ENCODE measurements at regions not wholly inside any gene's neighbourhood (a gene's known extent, or its start where the extent isn't known, plus 50 kb on each side); places are given as distances from the start of the nearest gene placed in this dataset.

- H3K14ac ChIP-seq (replicated peaks; ENCODE audit: low read depth, low read length) = no peak overlapping the region
- no peak overlapping the region for H4K8ac ChIP-seq (ENCODE audit: low read depth in 2 of 2, low read length in 2 of 2)
- H2BK120ac ChIP-seq (ENCODE audit: low read depth, low read length) = no peak overlapping the region
- no peak overlapping the region for H3K27ac ChIP-seq (ENCODE audit: insufficient read depth, low read length)
- ATAC-seq (ENCODE audit: low read depth) (no peak), DNase-seq (no peak)
- CTCF ChIA-PET = no interaction called here
- H2AK5ac ChIP-seq (ENCODE audit: low read depth, low read length) = no peak overlapping the region
- no peak for TF ChIP-seq ELK1 (IDR thresholded peaks at IDR 0.05; ENCODE audit: borderline replicate concordance, low read depth, low read length)
- no peak for TF ChIP-seq SMC3 (IDR thresholded peaks at IDR 0.05; ENCODE audit: low read depth, low read length)
- no peak for TF ChIP-seq MAZ (IDR thresholded peaks at IDR 0.05; ENCODE audit: borderline replicate concordance, low read depth, low read length)
- TF ChIP-seq CHD1 (IDR thresholded peaks at IDR 0.05; ENCODE audit: low read depth, low read length) = no peak
- TF ChIP-seq USF2 (IDR thresholded peaks at IDR 0.05; ENCODE audit: low read depth, low read length) = no peak
- no peak for TF ChIP-seq BHLHE40 (IDR thresholded peaks at IDR 0.05; ENCODE audit: low read depth, low read length)
- TF ChIP-seq NFE2L2 (IDR thresholded peaks at IDR 0.05; ENCODE audit: low read depth, low read length) = no peak
- TF ChIP-seq RCOR1 (IDR thresholded peaks at IDR 0.05; ENCODE audit: insufficient replicate concordance, low read length) = no peak
- TF ChIP-seq POLR2A (IDR thresholded peaks at IDR 0.05; ENCODE audit: low read depth, low read length) = no peak
- no peak for TF ChIP-seq RAD21 (IDR thresholded peaks at IDR 0.05; ENCODE audit: low read length)
- no peak for TF ChIP-seq RFX5 (IDR thresholded peaks at IDR 0.05; ENCODE audit: low read depth, low read length)
- no peak for TF ChIP-seq MXI1 (IDR thresholded peaks at IDR 0.05; ENCODE audit: borderline replicate concordance, low read depth, low read length)
- no peak for TF ChIP-seq CTCF (conservative IDR thresholded peaks at IDR 0.05; ENCODE audit: low read depth, low read length)
- no peak for TF ChIP-seq MAFK (IDR thresholded peaks at IDR 0.05; ENCODE audit: low read depth, low read length)
- TF ChIP-seq CEBPB (IDR thresholded peaks at IDR 0.05; ENCODE audit: low read depth, low read length) = no peak
- TF ChIP-seq FOS (IDR thresholded peaks at IDR 0.05; ENCODE audit: low read depth, low read length) = no peak
- H3K18ac ChIP-seq (ENCODE audit: low read depth, low read length) = no peak overlapping the region
- no TSS peak for BruUV-seq (replicated peaks)
- no peaks in the 10 kb centered on the region for H3K9me3 ChIP-seq (ENCODE audit: control insufficient read depth, insufficient read depth, low read length)
- no peaks in the 10 kb centered on the region for H3K36me3 ChIP-seq (ENCODE audit: control insufficient read depth, insufficient read depth, low read length)
- H3K4me3 ChIP-seq (ENCODE audit: insufficient read depth, low read depth, low read length) = no peak overlapping the region
- H3K4me2 ChIP-seq (ENCODE audit: low read depth, low read length) = no peak overlapping the region
- no peak overlapping the region for H3K9ac ChIP-seq (ENCODE audit: low read depth, low read length)
- H3K79me1 ChIP-seq (ENCODE audit: low read depth in 1 of 2, low read length in 2 of 2) = no peaks in the 10 kb centered on the region
- dilution Hi-C loops (cut with HindIII; ENCODE audit: low sequenced_read_pairs, unreplicated experiment) = no loop called here
- POLR2A ChIA-PET (ENCODE audit: unreplicated experiment) = no interaction called here
- intact Hi-C loops (cut with micrococcal nuclease) = no loop called here
- no peaks in the 10 kb centered on the region for H4K20me1 ChIP-seq (ENCODE audit: insufficient read depth, low read length)
- in situ Hi-C loops (cut with MboI; ENCODE audit: low sequenced_read_pairs) = loop anchor here (25.0 kb wide), 2 partner anchors 789 to 964 kb away; no protein-coding TSS in a partner anchor
- no peak overlapping the region for H2BK15ac ChIP-seq (ENCODE audit: low read depth, low read length)
- no peak overlapping the region for H3K56ac ChIP-seq (ENCODE audit: extremely low read depth, insufficient read depth, low read length)
- H3K9me1 ChIP-seq (ENCODE audit: insufficient read depth, low read length) = peaks cover 4% of the 10 kb centered on the region
- WGBS, 2 experiments (ENCODE audit: extremely low coverage in 2 of 2, insufficient read length in 1 of 2) = no CpG with 5 or more reads among the region's 1 CpG
- no peak overlapping the region for H2AK9ac ChIP-seq (replicated peaks; ENCODE audit: low read depth, low read length, poor library complexity)
- no peak overlapping the region for H2AFZ ChIP-seq (replicated peaks; ENCODE audit: low read length, poor library complexity)
- H3K4me1 ChIP-seq (ENCODE audit: control insufficient read depth, insufficient read depth, low read length) = no peaks in the 10 kb centered on the region; the same call in none of the 2 replicates
- no peak overlapping the region for H4K5ac ChIP-seq (ENCODE audit: low read depth, low read length)
- H4K91ac ChIP-seq (ENCODE audit: insufficient read depth, low read depth, low read length) = no peak overlapping the region
- no peak overlapping the region for H2BK5ac ChIP-seq (ENCODE audit: low read depth, low read length, poor library complexity, severe bottlenecking)
- no peak overlapping the region for H2BK20ac ChIP-seq (ENCODE audit: low read depth, low read length)
- H3K27me3 ChIP-seq (ENCODE audit: control insufficient read depth, insufficient read depth, low read length) = no peaks in the 10 kb centered on the region
- H3K23ac ChIP-seq (ENCODE audit: low read depth, low read length) = no peak overlapping the region
- H3K4ac ChIP-seq (ENCODE audit: low read depth, low read length) = no peak overlapping the region
Observed at GRCh38 chr13:97873398-97873797, 80.1 kb upstream of the IPO5 start.
